Thymus (tissue), 11 donors: ENCODE measurements at regions not wholly inside any gene's neighbourhood (a gene's known extent, or its start where the extent isn't known, plus 50 kb on each side); places are given as distances from the start of the nearest gene placed in this dataset.

Source experiments
- DNase-seq, 9 donors: peaks; one replicate each; pipeline ENCODE4 v3.0.0-alpha.2; 2013; ENCODE audit warnings: low spot score in 9 of 9, low read depth in 6 of 9, missing footprints in 1 of 9
- H3K27ac ChIP-seq, 2 donors: one replicate each; pipeline ENCODE4 v1.5.1; 2013; ENCODE audit warnings: control low read depth in 1 of 2, low read depth in 1 of 2, low read length in 1 of 2, mild to moderate bottlenecking in 1 of 2, moderate library complexity in 1 of 2
- H3K27me3 ChIP-seq, 2 donors: one replicate each; pipeline ENCODE4 v1.5.1; 2013; ENCODE audit warnings: low read length in 1 of 2; ENCODE audit not compliant: control insufficient read depth in 2 of 2, insufficient read depth in 1 of 2
- H3K36me3 ChIP-seq, 2 donors: one replicate each; pipeline ENCODE4 v1.5.1; 2013; ENCODE audit warnings: low read length in 1 of 2, mild to moderate bottlenecking in 1 of 2, moderate library complexity in 1 of 2; ENCODE audit not compliant: control insufficient read depth in 2 of 2, insufficient read depth in 2 of 2
- H3K4me1 ChIP-seq, 2 donors: one replicate each; pipeline ENCODE4 v1.5.1; 2013; ENCODE audit warnings: low read length in 2 of 2; ENCODE audit not compliant: control insufficient read depth in 2 of 2, insufficient read depth in 2 of 2
- H3K4me3 ChIP-seq, 2 donors: one replicate each; pipeline ENCODE4 v1.5.1; 2013; ENCODE audit warnings: low read length in 2 of 2, control low read depth in 1 of 2, mild to moderate bottlenecking in 1 of 2
- H3K9me3 ChIP-seq, 2 donors: one replicate each; pipeline ENCODE4 v1.5.1; 2013; ENCODE audit warnings: low read length in 1 of 2, mild to moderate bottlenecking in 1 of 2; ENCODE audit not compliant: control insufficient read depth in 2 of 2, insufficient read depth in 1 of 2
- WGBS: extraction: QIAGEN DNeasy Blood & Tissue Kit; methylation state at CpG from one replicate; pipeline ENCODE4 v1.1.7; 2013; 5-methylcytosine and 5-hydroxymethylcytosine counted together
- donor health status: healthy.

DNA sequence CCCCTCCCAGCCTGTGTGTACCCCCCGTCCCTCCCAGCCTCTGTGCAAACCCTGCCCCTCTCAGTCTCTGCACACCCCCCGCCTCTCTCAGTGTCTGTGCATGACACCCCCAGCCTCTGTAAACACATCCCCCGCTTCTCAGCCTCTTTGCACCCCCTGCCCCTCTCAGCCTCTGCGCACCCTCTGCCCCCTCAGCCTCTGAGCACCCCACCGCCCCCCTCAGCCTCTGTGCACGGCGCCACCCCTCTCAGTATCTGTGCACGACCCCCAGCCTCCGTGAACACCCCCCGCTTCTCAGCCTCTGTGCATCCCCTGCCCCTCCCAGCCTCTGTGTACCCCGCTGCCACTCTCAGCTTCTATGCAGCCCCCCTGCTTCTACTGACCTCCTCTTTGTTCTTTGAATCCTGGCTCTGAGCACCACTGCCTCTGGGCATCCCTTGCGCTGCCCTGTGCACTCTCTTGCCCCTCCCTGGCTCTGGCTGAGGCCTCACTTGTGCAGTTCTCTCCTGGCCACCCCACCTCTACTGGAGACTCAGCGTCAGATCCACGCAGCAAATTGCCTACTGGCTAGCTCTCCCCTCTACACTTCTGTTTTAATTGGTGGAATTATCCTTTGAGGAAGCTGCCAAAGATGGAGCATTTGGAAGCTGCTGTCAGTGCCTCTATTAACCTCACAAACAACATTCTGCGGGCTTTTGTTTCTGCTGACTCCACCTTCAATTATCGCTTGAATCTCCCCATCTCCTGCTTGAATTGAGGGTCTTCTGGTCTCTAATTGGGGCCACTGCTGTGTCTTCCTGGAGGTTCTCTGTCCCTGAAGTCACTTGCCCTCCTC is 838.6 kb downstream of the TBC1D22A start:
- H3K9me3 ChIP-seq = no peaks in the 10 kb centered on the region
- no peaks in the 10 kb centered on the region for H3K27me3 ChIP-seq
- no peak overlapping the region for H3K4me3 ChIP-seq
- 87% methylated on average over 16 of the region's 16 CpGs for WGBS
- H3K27ac ChIP-seq = no peak overlapping the region
- DNase-seq = no peak
- H3K4me1 ChIP-seq = no peaks in the 10 kb centered on the region
- H3K36me3 ChIP-seq = no peaks in the 10 kb centered on the region

DNA sequence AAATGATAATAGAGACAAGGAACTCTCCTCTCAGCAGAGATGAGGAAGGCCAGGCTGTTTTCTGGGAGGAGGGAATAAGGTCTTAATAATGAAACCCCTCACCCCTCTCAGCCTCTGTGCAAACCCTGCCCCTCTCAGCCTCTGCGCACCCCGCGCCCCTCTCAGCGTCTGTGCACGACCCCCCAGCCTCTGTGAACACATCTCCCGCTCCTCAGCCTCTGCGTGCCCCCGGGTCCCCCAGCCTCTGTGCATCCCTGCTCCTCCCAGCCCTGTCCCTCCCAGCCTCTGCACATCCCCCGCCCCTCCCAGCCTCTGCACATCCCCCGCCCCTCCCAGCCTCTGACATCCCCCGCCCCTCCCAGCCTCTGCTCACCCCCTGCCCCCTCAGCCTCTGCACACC is 837.8 kb downstream of the TBC1D22A start:
- H3K27me3 ChIP-seq = no peaks in the 10 kb centered on the region
- H3K9me3 ChIP-seq = no peaks in the 10 kb centered on the region
- no peak overlapping the region for H3K4me3 ChIP-seq
- no peak overlapping the region for H3K27ac ChIP-seq
- WGBS = 89% methylated on average over 11 of the region's 11 CpGs
- H3K4me1 ChIP-seq = no peaks in the 10 kb centered on the region
- no peaks in the 10 kb centered on the region for H3K36me3 ChIP-seq
- DNase-seq = no peak

DNA sequence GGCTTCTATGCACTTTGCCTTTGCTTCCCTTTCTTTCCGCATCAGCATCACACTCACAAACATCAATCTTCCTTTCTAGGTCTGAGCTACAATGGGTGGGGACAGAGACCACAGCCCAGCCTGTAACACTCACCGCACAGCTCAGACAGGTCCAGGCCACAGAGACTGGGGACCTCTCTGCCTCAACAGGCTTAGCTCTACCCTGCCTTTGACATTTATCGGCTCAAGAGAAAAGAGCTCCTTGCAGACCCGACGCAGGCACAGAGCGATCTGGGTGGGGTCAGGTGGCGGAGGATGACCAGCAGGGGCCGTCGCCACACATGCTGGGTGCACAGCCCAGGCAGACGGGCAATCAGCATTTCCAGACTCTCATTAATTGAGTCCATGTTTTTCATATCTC is 837.3 kb downstream of the TBC1D22A start:
- Histone ChIP-seq H3K9me3 (no peaks in the 10 kb centered on the region), H3K36me3 (no peaks in the 10 kb centered on the region), H3K27ac (no peak overlapping the region), H3K27me3 (no peaks in the 10 kb centered on the region), H3K4me3 (no peak overlapping the region), H3K4me1 (no peaks in the 10 kb centered on the region)
- 83% methylated on average over 10 of the region's 10 CpGs for WGBS
- no peak for DNase-seq

DNA sequence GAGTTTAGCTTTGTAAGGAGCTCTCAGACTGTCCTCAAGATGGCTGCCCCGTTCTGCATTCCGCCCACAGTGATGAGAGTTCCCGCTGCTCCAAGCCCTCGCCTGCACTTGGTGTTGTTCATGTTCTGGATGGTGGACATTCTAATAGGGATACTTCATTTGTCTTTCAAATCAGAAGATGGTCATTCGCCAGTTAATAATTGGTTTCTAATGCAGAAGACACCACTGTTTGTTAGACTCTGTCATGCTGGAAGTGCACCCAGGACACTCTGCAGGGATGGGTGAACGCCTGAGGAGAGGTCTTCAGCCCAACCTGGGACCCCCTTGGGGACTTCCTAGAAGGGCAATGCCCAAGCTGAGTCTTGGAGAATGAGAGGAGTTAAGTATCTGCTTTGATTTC is 836.4 kb downstream of the TBC1D22A start:
- no peaks in the 10 kb centered on the region for H3K27me3 ChIP-seq
- no peaks in the 10 kb centered on the region for H3K36me3 ChIP-seq
- no peak overlapping the region for H3K4me3 ChIP-seq
- H3K4me1 ChIP-seq = no peaks in the 10 kb centered on the region
- H3K27ac ChIP-seq = no peak overlapping the region
- no peaks in the 10 kb centered on the region for H3K9me3 ChIP-seq
- 95% methylated on average over 6 of the region's 6 CpGs for WGBS
- no peak for DNase-seq

DNA sequence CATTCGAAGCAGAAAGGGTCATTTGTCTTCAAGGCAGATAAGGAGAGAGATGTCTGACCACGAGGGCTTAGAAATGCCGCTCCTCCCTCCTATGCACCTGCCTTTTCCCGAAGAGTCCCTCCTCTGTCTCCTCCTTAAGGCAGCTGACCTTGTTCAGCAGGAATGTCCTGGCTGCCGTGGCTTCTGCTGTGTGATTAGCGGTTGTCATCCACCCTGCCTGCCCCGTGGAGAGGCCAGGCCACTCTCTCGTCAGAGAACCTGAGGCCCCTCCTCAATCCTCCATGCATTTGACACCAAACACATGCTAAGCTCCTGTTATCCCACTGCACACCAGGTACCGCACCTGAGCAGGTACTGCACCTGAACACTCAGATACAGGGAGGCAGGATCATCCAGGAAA is 834.6 kb downstream of the TBC1D22A start:
- DNase-seq = no peak
- H3K27ac ChIP-seq = no peak overlapping the region
- 83% methylated on average over 9 of the region's 9 CpGs for WGBS

DNA sequence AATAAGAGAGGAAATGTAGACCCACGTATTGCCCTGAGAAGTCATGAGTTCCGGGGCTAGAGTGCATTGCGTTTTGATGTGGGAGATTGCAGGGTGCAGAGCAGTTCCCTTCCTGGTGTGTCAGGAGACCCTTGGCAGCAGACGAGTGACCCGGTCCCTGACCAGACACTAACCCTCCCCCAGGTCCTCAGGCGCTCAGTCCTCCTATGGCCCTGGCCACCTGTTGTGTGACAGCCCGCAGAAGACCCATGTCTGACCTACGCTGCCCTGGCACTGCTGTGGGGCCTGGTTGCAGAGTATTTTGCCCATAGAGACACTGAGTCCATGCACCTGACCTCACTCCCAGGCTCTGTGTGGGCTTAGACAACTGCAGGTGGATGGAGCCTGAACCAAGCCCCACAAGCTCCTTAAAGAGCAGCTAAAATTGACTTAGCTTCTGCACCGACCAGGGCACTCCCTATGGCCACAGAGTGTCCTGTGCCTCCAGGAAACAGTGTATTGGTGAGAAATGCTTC is 833.8 kb downstream of the TBC1D22A start:
- Histone ChIP-seq H3K36me3 (no peaks in the 10 kb centered on the region), H3K9me3 (no peaks in the 10 kb centered on the region), H3K27me3 (no peaks in the 10 kb centered on the region), H3K4me3 (no peak overlapping the region), H3K27ac (no peak overlapping the region), H3K4me1 (no peaks in the 10 kb centered on the region)
- 87% methylated on average over 9 of the region's 9 CpGs for WGBS
- no peak for DNase-seq

More for the DNA sequence above, 834.6 kb downstream of the TBC1D22A start:
- no peaks in the 10 kb centered on the region for H3K4me1 ChIP-seq
- H3K27me3 ChIP-seq = no peaks in the 10 kb centered on the region
- H3K36me3 ChIP-seq = no peaks in the 10 kb centered on the region
- no peak overlapping the region for H3K4me3 ChIP-seq
- no peaks in the 10 kb centered on the region for H3K9me3 ChIP-seq

DNA sequence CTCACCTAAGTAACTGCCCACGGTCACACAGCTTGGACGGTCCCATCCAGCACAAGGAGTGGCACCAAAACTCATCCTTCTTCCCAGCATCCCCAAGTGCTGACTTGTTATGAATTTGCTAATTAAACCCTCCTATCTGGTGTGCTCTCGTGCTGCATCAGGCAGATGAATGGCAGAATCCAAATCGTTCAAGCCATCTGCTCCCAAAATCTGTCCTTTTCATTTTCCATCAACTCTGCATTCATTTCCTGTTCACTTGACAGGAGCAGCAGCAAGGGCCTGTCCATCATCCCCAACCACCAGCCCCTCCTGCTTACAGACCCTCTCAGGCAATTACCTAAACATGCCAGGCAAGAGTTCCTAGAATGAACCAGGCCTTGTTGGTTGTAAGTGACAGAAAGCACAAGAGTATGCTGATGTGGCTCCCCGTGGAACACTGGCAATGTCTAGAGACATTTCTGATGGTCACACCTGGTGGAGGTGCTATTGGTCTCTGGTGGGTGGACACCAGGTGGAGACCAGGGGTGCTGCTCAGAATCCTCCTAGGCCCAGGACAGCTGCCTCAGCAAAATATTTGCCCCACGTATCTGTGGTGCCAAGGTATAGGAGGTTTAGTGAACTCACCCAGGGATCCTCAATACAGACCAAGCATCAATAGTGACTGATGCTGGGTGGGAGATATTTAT is 832.5 kb downstream of the TBC1D22A start:
- DNase-seq = no peak
- Histone ChIP-seq H3K9me3 (no peaks in the 10 kb centered on the region), H3K27ac (no peak overlapping the region), H3K4me3 (no peak overlapping the region), H3K36me3 (no peaks in the 10 kb centered on the region), H3K27me3 (no peaks in the 10 kb centered on the region), H3K4me1 (no peaks in the 10 kb centered on the region)
- 92% methylated on average over 6 of the region's 6 CpGs for WGBS

DNA sequence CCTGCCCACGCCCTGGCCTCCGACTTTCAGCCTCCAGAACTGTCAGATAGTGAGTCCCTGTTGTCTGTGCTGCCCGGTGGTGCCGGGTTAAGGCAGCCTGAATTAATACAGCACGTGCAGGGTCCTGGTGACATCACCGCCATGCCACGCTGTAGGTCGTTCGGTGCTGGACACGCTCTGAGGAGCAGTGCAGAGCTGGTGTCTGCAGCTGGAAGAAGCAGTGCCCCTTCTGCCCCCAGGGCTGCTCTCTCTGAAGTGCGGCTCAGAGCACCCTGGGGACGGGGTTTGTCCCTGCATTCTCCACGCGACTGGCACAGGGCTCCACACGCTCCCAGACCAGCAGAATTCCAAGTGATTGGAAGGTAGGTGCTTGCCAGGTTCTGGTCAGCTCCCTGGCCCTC is 831.5 kb downstream of the TBC1D22A start:
- WGBS = 94% methylated on average over 15 of the region's 15 CpGs

DNA sequence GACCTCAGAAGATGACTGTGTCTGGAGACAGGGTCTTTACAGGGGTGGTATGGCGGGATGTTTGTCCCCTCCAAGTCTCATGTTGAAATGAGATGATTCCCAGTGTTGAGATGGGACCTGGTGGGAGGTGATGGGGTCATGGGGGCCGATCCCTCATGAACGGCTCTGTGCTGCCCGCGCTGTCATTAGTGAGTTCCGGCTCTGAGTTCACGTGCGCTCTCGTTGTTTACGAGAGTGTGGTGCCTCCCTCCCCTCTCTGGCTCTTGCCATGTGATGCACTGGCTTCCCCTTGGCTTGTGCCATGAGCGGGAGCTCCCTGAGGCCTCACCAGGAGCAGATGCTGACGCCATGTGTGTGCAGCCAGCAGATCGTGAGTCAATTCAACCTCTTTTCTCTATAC is 830.8 kb downstream of the TBC1D22A start:
- Histone ChIP-seq H3K36me3 (no peaks in the 10 kb centered on the region), H3K27ac (no peak overlapping the region), H3K4me3 (no peak overlapping the region), H3K27me3 (no peaks in the 10 kb centered on the region), H3K4me1 (no peaks in the 10 kb centered on the region), H3K9me3 (no peaks in the 10 kb centered on the region)
- no peak for DNase-seq
- 91% methylated on average over 13 of the region's 13 CpGs for WGBS

More for the DNA sequence above, 831.5 kb downstream of the TBC1D22A start:
- Histone ChIP-seq H3K36me3 (no peaks in the 10 kb centered on the region), H3K4me3 (no peak overlapping the region), H3K27ac (no peak overlapping the region), H3K9me3 (no peaks in the 10 kb centered on the region), H3K27me3 (no peaks in the 10 kb centered on the region), H3K4me1 (no peaks in the 10 kb centered on the region)
- DNase-seq = no peak
